Activated T-cell treated with anti-CD3 and anti-CD28 coated beads, Interleukin-2, amount 50 U/mL, for 72 hours (primary cell): ENCODE measurements at regions not wholly inside any gene's neighbourhood (a gene's known extent, or its start where the extent isn't known, plus 50 kb on each side); places are given as distances from the start of the nearest gene placed in this dataset.

Experiments used
- ATAC-seq, 2 donors: fragments of 150-1000 bp; cut with Tn5 transposase; replicated peaks in 1 of 2; 2 replicates each; pipeline ENCODE4 v1.10.0; 2021; ENCODE audit warnings: moderate library complexity in 2 of 2, mild to moderate bottlenecking in 1 of 2
- DNase-seq, 2 donors: peaks; one replicate each; pipeline ENCODE4 v3.0.0; 2021 to 2022; ENCODE audit warnings: mixed read lengths in 1 of 2
- H3K27ac Mint-ChIP-seq: one replicate; pipeline ENCODE4 v1.8.0; 2022; ENCODE audit warnings: mild to moderate bottlenecking, moderate library complexity, mixed read lengths
- H3K27me3 Mint-ChIP-seq: one replicate; pipeline ENCODE4 v1.8.0; 2022; ENCODE audit warnings: low read depth, mixed read lengths
- H3K36me3 Mint-ChIP-seq, 2 donors: one replicate each; pipeline ENCODE4 v1.8.0; 2022; ENCODE audit warnings: mixed read lengths in 2 of 2, mild to moderate bottlenecking in 1 of 2; ENCODE audit not compliant: insufficient read depth in 2 of 2
- H3K4me1 Mint-ChIP-seq: one replicate; pipeline ENCODE4 v1.8.0; 2022; ENCODE audit warnings: low read depth, mixed read lengths
- H3K4me3 Mint-ChIP-seq, 2 donors: one replicate each; pipeline ENCODE4 v1.8.0; 2022; ENCODE audit warnings: mild to moderate bottlenecking in 2 of 2, mixed read lengths in 2 of 2, moderate library complexity in 2 of 2
- H3K9me3 Mint-ChIP-seq, 2 donors: one replicate each; pipeline ENCODE4 v1.8.0; 2022; ENCODE audit warnings: mixed read lengths in 2 of 2

GRCh38 chr18:71989616-71990015 is 554.5 kb downstream of the CBLN2 start:
- Mint-ChIP-seq H3K27ac (no peak overlapping the region), H3K9me3 (peaks cover 2 to 6% of the 10 kb centered on the region in 2 donors), H3K36me3 (no peaks in the 10 kb centered on the region), H3K27me3 (no peaks in the 10 kb centered on the region), H3K4me1 (no peaks in the 10 kb centered on the region), H3K4me3 (no peak overlapping the region)
- ATAC-seq = no peak
- DNase-seq = no peak

GRCh38 chr18:71986351-71987050 is 557.6 kb downstream of the CBLN2 start:
- Mint-ChIP-seq H3K4me1 (no peaks in the 10 kb centered on the region), H3K4me3 (no peak overlapping the region), H3K9me3 (peaks cover 2 to 5% of the 10 kb centered on the region in 2 donors), H3K27ac (no peak overlapping the region), H3K27me3 (no peaks in the 10 kb centered on the region), H3K36me3 (no peaks in the 10 kb centered on the region)
- no peak for ATAC-seq
- no peak for DNase-seq

DNA sequence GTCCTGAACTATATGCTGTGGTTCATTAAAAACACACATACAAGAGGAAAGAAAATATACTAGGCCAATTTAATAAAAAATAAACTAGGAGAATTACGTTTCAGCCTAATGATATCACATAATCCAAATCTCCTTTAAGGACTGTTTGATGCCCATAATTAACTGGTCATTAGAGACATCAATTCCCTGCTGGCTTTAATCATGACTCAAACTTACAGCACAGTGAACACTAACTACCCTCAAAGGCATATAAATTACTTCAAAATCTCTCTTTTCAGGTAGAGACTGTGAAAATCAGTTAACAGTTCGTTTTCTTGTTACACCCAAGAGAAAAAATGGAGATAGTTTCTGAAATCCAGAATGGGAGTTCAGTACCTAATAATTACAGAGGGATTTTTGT is 567.4 kb downstream of the CBLN2 start:
- Mint-ChIP-seq H3K9me3 (peaks cover 2 to 3% of the 10 kb centered on the region in 2 donors), H3K27ac (no peak overlapping the region), H3K27me3 (no peaks in the 10 kb centered on the region), H3K4me3 (no peak overlapping the region), H3K36me3 (no peaks in the 10 kb centered on the region), H3K4me1 (no peaks in the 10 kb centered on the region)
- DNase-seq (no peak), ATAC-seq (no peak)

DNA sequence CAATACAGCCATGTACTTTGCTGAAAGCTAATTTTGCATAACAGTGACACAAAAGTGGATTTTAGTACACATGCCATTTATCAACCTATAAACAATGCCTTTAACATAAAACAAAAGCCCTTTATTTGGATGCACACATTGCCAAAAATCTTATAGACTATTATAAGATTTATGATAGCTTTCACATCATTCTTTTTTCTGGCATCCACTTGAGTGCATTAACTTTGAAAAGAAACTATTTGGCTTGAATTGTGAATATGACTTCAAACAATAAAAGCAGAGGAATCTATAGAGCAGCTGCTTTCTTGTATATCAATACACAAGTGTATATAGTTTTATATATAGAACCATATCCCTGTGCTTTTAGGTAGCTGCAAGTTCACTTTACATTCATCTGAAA is 577.4 kb downstream of the CBLN2 start:
- H3K4me1 Mint-ChIP-seq = no peaks in the 10 kb centered on the region
- H3K36me3 Mint-ChIP-seq = no peaks in the 10 kb centered on the region
- no peak for ATAC-seq
- DNase-seq = no peak
- no peak overlapping the region for H3K4me3 Mint-ChIP-seq
- H3K27ac Mint-ChIP-seq = no peak overlapping the region
- no peaks in the 10 kb centered on the region for H3K27me3 Mint-ChIP-seq
- peaks cover 1 to 6% of the 10 kb centered on the region in 2 donors for H3K9me3 Mint-ChIP-seq

GRCh38 chr18:71958605-71959004 is 585.5 kb downstream of the CBLN2 start:
- ATAC-seq (no peak), DNase-seq (no peak)
- Mint-ChIP-seq H3K36me3 (no peaks in the 10 kb centered on the region), H3K4me3 (no peak overlapping the region), H3K27ac (no peak overlapping the region), H3K27me3 (no peaks in the 10 kb centered on the region), H3K4me1 (no peaks in the 10 kb centered on the region), H3K9me3 (no peaks in the 10 kb centered on the region)

- no peaks in the 10 kb centered on the region for H3K9me3 Mint-ChIP-seq
- no peaks in the 10 kb centered on the region for H3K27me3 Mint-ChIP-seq
- H3K27ac Mint-ChIP-seq = no peak overlapping the region
- H3K4me3 Mint-ChIP-seq = no peak overlapping the region
- ATAC-seq (no peak), DNase-seq (no peak)
- no peaks in the 10 kb centered on the region for H3K36me3 Mint-ChIP-seq
- H3K4me1 Mint-ChIP-seq = no peaks in the 10 kb centered on the region
These were observed 593.1 kb downstream of the CBLN2 start for GRCh38 chr18:71951001-71951400.

DNA sequence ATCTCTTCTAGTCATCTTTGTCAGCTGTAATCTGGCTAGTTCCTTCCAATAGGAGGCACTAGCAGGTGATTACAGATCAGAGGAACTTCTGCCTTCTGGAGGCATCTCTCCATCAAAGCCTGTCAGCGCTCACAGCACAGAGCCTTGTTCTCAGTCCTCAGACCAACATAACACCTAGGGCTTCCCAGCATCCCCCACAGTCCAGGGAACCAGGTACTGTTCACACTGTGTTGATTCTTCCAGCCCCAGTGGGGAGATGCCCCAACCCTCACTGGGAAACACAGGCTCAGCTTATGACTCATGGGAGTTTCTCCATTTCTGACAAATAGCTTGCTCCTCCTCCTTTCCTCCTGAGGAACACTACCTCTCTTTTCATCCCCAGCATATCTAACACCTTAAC is 601.7 kb downstream of the CBLN2 start:
- Mint-ChIP-seq H3K27ac (no peak overlapping the region), H3K4me1 (no peaks in the 10 kb centered on the region), H3K27me3 (no peaks in the 10 kb centered on the region), H3K4me3 (no peak overlapping the region), H3K36me3 (no peaks in the 10 kb centered on the region), H3K9me3 (no peaks in the 10 kb centered on the region)
- no peak for ATAC-seq
- no peak for DNase-seq

- ATAC-seq = no peak
- no peak for DNase-seq
- Mint-ChIP-seq H3K4me1 (no peaks in the 10 kb centered on the region), H3K27ac (no peak overlapping the region), H3K4me3 (no peak overlapping the region), H3K27me3 (no peaks in the 10 kb centered on the region), H3K9me3 (peaks cover 2 to 3% of the 10 kb centered on the region in 2 donors), H3K36me3 (no peaks in the 10 kb centered on the region)
These were observed 604.7 kb downstream of the CBLN2 start for GRCh38 chr18:71939483-71939882.

- H3K27me3 Mint-ChIP-seq = no peaks in the 10 kb centered on the region
- no peak for DNase-seq
- H3K4me1 Mint-ChIP-seq = no peaks in the 10 kb centered on the region
These were observed 607.4 kb downstream of the CBLN2 start for GRCh38 chr18:71936744-71937143.

DNA sequence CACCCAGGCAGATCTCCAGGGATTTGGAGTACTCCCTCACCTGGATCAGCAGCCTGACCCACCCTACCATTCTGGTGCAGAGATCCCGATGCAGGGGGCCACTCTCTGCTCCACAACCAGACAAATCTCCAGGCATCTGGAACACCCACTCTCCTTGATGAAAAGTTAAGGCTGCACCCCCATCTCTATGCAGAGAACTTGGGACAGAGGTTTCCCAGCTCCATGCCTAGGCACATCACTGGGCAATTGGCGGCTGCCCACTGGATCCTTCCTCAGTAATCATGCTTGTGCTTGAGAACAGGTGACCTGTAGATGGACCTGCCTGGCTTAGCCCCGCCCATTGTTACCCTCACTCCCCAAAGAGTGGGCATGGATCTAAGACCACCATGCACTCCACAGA is 624.9 kb downstream of the CBLN2 start:
- no peak overlapping the region for H3K27ac Mint-ChIP-seq
- ATAC-seq = no peak
- no peaks in the 10 kb centered on the region for H3K27me3 Mint-ChIP-seq
- DNase-seq = no peak
- peaks cover 2 to 5% of the 10 kb centered on the region in 2 donors for H3K36me3 Mint-ChIP-seq
- peaks cover 7 to 11% of the 10 kb centered on the region in 2 donors for H3K9me3 Mint-ChIP-seq
- H3K4me1 Mint-ChIP-seq = no peaks in the 10 kb centered on the region
- no peak overlapping the region for H3K4me3 Mint-ChIP-seq

More at GRCh38 chr18:71936744-71937143, 607.4 kb downstream of the CBLN2 start:
- peaks cover 2 to 3% of the 10 kb centered on the region in 2 donors for H3K9me3 Mint-ChIP-seq
- H3K27ac Mint-ChIP-seq = no peak overlapping the region
- ATAC-seq = no peak
- H3K36me3 Mint-ChIP-seq = no peaks in the 10 kb centered on the region
- H3K4me3 Mint-ChIP-seq = no peak overlapping the region

DNA sequence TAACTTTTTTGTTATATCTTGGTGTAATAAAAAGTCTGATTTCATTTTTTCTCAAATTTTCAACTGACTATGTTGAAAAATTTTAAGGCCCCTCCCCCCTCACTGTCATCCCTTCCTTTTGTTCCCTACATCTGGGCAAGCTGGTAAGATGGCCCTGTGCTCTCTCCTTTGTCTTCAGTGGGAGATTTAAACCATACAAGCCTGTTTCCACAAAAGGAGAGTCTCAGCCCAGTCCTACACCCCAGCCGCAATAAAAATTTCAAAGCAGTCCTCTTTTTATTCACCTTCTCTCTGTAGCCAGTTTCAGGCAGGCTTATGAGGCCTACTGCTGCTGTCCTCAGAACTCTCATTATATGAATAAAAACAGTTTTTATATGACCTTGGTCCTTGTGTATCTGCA is 630.5 kb downstream of the CBLN2 start:
- H3K4me3 Mint-ChIP-seq = no peak overlapping the region
- DNase-seq = no peak
- H3K9me3 Mint-ChIP-seq = peaks cover 2 to 3% of the 10 kb centered on the region in 2 donors
- H3K27ac Mint-ChIP-seq = no peak overlapping the region
- no peak for ATAC-seq
- no peaks in the 10 kb centered on the region for H3K4me1 Mint-ChIP-seq
- H3K36me3 Mint-ChIP-seq = no peaks in the 10 kb centered on the region
- H3K27me3 Mint-ChIP-seq = no peaks in the 10 kb centered on the region

DNA sequence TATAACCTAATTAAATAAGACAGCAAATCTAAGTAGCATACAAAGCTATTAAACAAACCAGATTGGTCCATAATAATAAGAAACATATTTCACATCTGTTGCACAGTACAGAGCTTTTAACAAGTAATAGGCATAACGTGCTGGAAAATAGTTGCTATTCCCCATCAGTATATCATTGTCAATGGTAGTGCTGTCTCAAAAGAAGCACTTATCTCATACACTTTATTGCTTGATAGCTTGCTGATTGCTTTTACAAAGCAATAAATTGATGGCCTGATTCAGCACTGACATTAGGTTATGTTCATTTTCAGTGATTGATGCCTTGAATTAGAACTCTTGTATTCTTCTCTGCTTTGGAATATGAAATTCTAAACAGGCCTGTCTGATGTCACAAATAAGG is 641.7 kb downstream of the CBLN2 start:
- H3K4me1 Mint-ChIP-seq = no peaks in the 10 kb centered on the region

DNA sequence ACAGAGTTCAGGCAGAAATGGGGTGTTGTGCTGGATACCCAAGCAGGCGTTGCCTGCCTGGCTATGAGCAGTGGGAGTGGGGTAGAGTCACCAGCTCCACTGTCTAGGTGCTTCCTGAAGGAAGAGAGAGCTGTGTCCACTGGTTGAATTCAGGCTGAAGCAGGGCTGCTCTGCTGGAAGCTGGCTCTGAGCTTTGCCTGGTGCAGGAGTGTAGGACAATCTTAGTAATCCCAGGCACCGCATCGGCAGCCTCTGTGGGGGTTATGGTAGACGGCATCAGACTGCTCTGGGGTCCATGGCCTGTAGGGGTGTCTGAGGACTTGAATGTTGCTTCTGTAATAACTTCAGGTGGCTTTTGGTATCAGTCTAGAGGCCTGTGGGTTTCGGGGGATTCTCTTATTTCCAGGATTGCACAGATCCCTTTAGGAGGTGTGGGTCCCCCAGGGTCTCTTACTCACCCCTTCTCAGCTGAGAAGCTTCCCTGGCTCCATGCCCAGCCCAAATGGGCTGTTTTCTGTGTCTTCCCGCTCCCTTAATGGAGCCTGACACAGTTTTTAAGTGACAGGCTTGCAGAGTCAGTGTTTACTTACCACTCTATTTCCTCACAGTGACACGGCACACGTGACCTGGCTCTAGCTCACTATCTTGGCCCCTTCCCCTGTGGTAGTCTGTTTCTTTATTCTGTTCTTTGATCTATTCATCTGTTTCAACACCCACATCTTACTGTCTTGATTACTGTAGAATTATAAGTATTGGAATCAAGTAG is 644.3 kb downstream of the CBLN2 start:
- Mint-ChIP-seq H3K9me3 (peaks cover 2 to 9% of the 10 kb centered on the region in 2 donors), H3K36me3 (no peaks in the 10 kb centered on the region), H3K4me3 (no peak overlapping the region), H3K27me3 (no peaks in the 10 kb centered on the region), H3K4me1 (no peaks in the 10 kb centered on the region), H3K27ac (no peak overlapping the region)
- ATAC-seq (no peak), DNase-seq (no peak)

More for the DNA sequence above, 641.7 kb downstream of the CBLN2 start:
- H3K9me3 Mint-ChIP-seq = peaks cover 2 to 9% of the 10 kb centered on the region in 2 donors
- no peak for DNase-seq
- H3K27ac Mint-ChIP-seq = no peak overlapping the region
- H3K4me3 Mint-ChIP-seq = no peak overlapping the region
- H3K27me3 Mint-ChIP-seq = no peaks in the 10 kb centered on the region
- no peak for ATAC-seq
- no peaks in the 10 kb centered on the region for H3K36me3 Mint-ChIP-seq
